Subcutaneous abdominal adipose tissue (tissue), 5 donors: ENCODE measurements at regions not wholly inside any gene's neighbourhood (a gene's known extent, or its start where the extent isn't known, plus 50 kb on each side); places are given as distances from the start of the nearest gene placed in this dataset.

Experiments
- H3K27ac ChIP-seq: one replicate; pipeline ENCODE4 v1.7.0; 2013; ENCODE audit warnings: low read depth, mild to moderate bottlenecking, inconsistent platforms, low read length, moderate library complexity
- H3K27me3 ChIP-seq, 5 donors: one replicate each; pipeline ENCODE4 v1.7.0; 2013; ENCODE audit warnings: low read length in 5 of 5, inconsistent platforms in 1 of 5; ENCODE audit not compliant: control insufficient read depth in 5 of 5, insufficient read depth in 4 of 5
- H3K36me3 ChIP-seq, 5 donors: one replicate each; pipeline ENCODE4 v1.7.0; 2013; ENCODE audit warnings: low read length in 5 of 5; ENCODE audit not compliant: control insufficient read depth in 5 of 5, insufficient read depth in 5 of 5
- H3K4me1 ChIP-seq, 5 donors: one replicate each; pipeline ENCODE4 v1.7.0; 2013; ENCODE audit warnings: low read length in 5 of 5, mild to moderate bottlenecking in 3 of 5, moderate library complexity in 1 of 5; ENCODE audit not compliant: control insufficient read depth in 5 of 5, insufficient read depth in 5 of 5
- H3K4me3 ChIP-seq, 5 donors: one replicate each; pipeline ENCODE4 v1.7.0; 2013; ENCODE audit warnings: low read length in 5 of 5, low read depth in 1 of 5
- H3K9ac ChIP-seq, 5 donors: one replicate each; pipeline ENCODE4 v1.7.0; 2013; ENCODE audit warnings: low read length in 5 of 5, mild to moderate bottlenecking in 4 of 5, moderate library complexity in 3 of 5
- H3K9me3 ChIP-seq, 5 donors: one replicate each; pipeline ENCODE4 v1.7.0; 2013; ENCODE audit warnings: low read length in 5 of 5; ENCODE audit not compliant: control insufficient read depth in 5 of 5
- donor health status: healthy.
- donor health status: healthy.
- donor health status: healthy.
- donor health status: healthy.
- donor health status: healthy.

DNA sequence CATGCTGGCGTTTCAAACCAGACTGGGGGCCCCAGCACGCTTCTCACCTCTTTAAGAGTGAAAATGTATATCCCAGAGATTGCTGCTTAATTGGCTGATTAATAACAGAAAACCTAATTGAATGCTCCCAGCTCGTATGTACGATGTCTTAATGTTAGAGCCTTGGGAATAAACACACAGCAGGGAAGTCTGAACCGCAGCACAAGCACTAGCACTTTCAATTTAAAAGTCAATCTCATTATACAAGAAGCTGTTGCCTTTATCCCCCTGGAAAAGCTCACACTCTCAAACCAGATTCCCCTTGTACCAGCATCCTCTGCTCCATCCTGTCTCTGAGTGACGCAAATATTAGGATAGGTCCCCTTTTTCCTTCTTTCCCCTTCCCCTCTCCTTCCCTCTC lies 449.1 kb downstream of the MN1 start:
- H3K27me3 ChIP-seq, result no peaks in the 10 kb centered on the region
- H3K4me3 ChIP-seq, result no peak overlapping the region
- H3K9ac ChIP-seq, result no peak overlapping the region
- H3K36me3 ChIP-seq, result no peaks in the 10 kb centered on the region
- peaks cover 2 to 21% (median 11%) of the 10 kb centered on the region in 5 donors for H3K9me3 ChIP-seq
- no peak overlapping the region for H3K27ac ChIP-seq
- H3K4me1 ChIP-seq, result peaks cover 0 to 3% (median 0%) of the 10 kb centered on the region in 5 donors

DNA sequence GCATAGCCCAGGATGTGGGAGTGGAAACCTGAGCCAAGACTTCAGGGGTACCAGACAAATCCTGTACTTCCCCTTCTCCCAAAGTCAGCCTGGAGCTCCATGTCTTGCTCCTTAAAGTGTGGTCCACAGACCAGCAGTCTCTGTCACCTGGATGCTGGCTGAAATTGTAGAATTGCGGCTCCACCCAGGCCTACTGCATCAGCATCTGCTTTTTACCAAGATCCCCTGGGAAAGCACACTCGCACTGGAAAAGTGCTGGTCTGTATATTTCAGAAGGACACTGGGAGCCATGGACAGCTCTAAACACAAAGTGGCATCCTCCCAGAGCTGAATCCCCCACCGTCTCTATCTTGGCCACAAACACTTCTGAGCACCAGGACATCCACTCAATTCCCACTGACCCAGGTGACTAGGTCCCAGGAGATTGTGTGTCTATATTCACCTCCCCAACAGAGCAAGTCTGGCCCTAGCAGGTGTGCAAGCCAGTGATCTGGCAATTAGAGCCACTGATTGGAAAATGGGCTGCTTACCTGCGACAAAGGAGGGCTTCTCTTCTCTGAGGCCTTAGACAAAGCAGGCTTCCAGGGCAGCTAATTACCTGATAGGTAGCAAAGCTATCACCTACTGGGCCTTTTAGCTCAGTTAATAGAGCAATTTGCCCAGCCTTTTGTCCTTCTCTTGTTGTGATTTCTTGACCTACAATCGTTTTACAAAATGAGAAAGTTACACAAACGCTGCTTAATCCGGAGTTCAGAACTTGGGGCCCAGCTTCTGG lies 443.3 kb downstream of the MN1 start:
- H3K36me3 ChIP-seq, result no peaks in the 10 kb centered on the region
- no peaks in the 10 kb centered on the region for H3K4me1 ChIP-seq
- peaks cover 2 to 21% (median 11%) of the 10 kb centered on the region in 5 donors for H3K9me3 ChIP-seq
- H3K27me3 ChIP-seq, result no peaks in the 10 kb centered on the region
- H3K4me3 ChIP-seq, result no peak overlapping the region
- no peak overlapping the region for H3K27ac ChIP-seq
- no peak overlapping the region for H3K9ac ChIP-seq

DNA sequence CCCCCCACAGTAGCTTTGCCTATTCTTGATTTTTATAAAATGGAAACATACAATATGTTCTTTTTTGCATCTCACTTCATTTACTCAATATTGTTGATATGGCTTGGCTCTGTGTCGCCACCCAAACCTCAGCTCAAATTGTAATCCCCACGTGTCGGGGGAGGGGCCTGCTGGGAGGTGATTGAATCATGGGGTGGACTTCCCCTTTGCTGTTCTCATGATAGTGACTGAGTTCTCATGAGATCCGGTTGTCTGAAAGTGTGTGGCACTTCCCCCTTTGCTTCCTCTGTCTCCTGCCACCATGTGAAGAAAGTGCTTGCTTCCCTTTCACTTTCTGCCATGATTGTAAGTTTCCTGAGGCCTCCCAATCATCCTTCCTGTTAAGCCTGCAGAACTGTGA lies 431.3 kb downstream of the MN1 start:
- peaks cover 0 to 2% (median 0%) of the 10 kb centered on the region in 5 donors for H3K27me3 ChIP-seq
- no peaks in the 10 kb centered on the region for H3K4me1 ChIP-seq
- H3K27ac ChIP-seq, result no peak overlapping the region
- no peak overlapping the region for H3K4me3 ChIP-seq
- no peak overlapping the region for H3K9ac ChIP-seq
- H3K36me3 ChIP-seq, result no peaks in the 10 kb centered on the region
- no peaks in the 10 kb centered on the region for H3K9me3 ChIP-seq

DNA sequence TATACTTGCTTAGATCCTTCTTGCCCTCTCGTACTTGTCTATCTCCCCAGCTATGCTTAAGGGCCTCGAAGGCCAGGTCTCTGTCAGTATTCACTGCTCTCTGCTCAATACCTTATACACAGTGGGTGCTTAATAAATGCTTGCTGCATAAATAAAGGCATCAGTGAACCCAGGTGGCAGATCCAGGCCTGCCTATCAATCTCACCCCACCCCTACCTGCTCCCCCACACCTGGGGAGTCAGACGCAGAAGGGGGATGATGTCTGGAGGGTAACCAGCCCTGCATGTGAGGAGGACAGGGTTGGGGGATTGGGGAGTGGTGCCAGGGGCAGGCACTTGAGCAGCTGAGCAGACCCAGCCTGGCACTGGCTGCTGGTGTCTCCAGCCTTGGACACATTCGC lies 430.6 kb downstream of the MN1 start:
- Histone ChIP-seq H3K9ac (no peak overlapping the region), H3K36me3 (no peaks in the 10 kb centered on the region), H3K27ac (no peak overlapping the region), H3K9me3 (no peaks in the 10 kb centered on the region), H3K4me1 (no peaks in the 10 kb centered on the region), H3K27me3 (peaks cover 0 to 2% (median 0%) of the 10 kb centered on the region in 5 donors), H3K4me3 (no peak overlapping the region)

DNA sequence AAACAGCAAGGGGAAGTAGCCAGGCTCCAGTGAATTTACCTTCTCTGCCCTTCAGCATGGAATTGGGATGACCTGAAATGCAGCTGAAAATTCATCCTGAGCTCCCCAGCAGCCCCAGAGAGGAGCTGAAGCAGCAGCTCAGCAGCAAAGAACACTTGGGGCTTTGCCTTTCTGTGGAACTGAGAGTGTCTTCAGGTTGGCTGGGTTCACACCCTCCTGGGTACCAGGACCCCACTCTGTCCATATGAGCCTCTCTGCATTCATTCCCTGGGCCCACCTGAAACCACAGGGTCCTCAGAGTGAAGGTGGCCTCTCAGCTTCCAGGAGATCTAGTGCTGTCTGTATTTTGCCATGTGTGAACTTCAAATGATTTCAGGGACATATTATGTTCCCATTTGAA lies 429.2 kb downstream of the MN1 start:
- Histone ChIP-seq H3K4me3 (no peak overlapping the region), H3K4me1 (no peaks in the 10 kb centered on the region), H3K36me3 (no peaks in the 10 kb centered on the region), H3K9ac (no peak overlapping the region), H3K27me3 (peaks cover 0 to 2% (median 0%) of the 10 kb centered on the region in 5 donors), H3K27ac (no peak overlapping the region), H3K9me3 (no peaks in the 10 kb centered on the region)

DNA sequence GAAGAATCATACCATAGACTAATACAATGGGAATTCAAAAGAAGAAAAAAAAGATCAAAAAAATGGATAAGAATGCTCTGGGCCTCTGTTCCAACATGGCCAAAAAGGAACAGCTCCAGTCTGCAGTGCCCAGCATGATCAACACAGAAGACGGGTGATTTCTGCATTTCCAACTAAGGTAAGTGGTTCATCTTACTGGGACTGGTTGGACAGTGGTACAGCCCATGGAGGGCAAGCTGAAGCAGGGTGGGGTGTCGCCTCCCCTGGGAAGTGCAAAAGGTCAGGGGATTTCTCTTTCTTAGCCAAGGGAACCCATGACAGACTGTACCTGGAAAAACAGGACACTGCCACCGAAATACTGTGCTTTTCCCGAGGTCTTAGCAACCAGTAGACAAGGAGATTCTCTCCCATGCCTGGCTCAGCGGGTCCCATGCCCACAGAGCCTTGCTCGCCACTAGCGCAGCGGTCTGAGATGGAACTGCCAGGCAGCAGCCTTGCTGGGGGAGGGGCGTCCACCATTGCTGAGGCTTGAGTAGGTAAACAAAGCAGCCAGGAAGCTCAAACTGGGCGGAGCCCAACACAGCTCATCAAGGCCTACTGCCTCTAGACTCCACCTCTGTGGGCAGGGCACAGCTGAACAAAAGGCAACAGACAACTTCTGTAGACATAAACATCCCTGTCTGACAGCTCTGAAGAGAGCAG lies 428.4 kb downstream of the MN1 start:
- Histone ChIP-seq H3K9ac (no peak overlapping the region), H3K36me3 (no peaks in the 10 kb centered on the region), H3K27me3 (no peaks in the 10 kb centered on the region), H3K4me1 (no peaks in the 10 kb centered on the region), H3K27ac (no peak overlapping the region), H3K4me3 (no peak overlapping the region), H3K9me3 (no peaks in the 10 kb centered on the region)

DNA sequence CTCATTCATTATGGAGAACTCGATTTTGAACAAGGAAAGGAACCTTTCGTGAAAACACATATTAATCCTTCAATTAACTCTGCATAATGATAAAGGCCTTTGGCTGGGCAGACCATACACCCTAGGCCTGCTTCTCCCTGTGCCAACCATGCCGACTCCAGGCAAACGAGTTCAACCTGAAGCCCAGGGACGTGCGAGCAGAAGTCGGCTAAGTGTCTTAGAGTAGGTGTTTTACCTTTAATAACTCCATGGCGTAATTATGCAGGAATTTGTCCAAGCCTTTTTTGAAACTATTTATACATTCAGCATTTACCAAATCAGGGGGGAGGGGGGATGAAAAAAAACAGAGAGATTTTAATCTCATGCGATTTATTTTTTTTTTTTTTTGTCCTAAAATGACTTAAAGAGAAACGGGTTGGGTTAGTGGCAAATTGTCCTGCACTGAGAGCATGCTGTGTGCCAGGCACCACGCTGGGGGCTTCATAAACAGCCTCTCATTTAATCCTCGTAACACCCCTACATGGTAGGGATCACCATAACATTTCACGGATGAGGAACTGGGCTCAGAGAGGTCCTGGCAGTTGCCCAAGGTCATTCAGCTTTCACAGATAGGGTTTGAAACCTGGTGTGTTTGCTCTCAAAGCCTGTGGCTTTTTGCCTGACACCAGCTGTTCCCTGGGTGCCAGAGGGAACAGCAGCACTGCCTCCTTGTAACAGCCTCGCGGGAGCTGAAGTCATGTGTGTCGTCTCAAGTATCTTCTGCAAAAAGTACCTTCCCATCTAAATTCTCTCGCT lies 423.9 kb downstream of the MN1 start:
- Histone ChIP-seq H3K36me3 (no peaks in the 10 kb centered on the region), H3K4me3 (no peak overlapping the region), H3K27me3 (peaks cover 0 to 2% (median 0%) of the 10 kb centered on the region in 5 donors), H3K9me3 (no peaks in the 10 kb centered on the region), H3K4me1 (no peaks in the 10 kb centered on the region), H3K9ac (no peak overlapping the region), H3K27ac (no peak overlapping the region)

DNA sequence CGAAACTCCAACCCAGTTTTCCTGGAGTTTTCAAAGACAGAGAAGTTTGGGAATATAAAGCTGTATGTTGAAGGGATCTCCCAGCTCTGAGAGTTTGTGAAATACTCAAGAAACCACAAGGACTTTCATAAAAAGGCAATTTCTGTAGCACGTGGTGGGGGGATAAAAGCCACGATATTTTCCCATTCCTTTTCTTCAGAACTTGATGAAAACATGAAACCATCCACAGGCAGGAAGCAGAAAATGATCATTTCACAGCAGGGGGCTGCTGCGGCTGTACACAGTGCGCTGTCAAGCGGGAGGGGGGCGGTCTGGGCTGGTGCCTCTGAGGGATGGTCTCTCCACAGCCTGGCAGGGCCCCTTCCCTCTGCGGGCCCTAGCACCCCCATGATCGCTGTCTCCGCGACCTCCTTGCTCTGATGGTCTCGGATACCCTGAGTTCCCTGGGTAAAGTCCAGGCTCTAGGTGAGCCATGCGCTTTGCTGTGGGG lies 423.2 kb downstream of the MN1 start:
- H3K4me1 ChIP-seq, result no peaks in the 10 kb centered on the region
- peaks cover 0 to 2% (median 0%) of the 10 kb centered on the region in 5 donors for H3K27me3 ChIP-seq
- no peaks in the 10 kb centered on the region for H3K9me3 ChIP-seq
- no peak overlapping the region for H3K27ac ChIP-seq
- H3K4me3 ChIP-seq, result no peak overlapping the region
- H3K9ac ChIP-seq, result no peak overlapping the region
- no peaks in the 10 kb centered on the region for H3K36me3 ChIP-seq

DNA sequence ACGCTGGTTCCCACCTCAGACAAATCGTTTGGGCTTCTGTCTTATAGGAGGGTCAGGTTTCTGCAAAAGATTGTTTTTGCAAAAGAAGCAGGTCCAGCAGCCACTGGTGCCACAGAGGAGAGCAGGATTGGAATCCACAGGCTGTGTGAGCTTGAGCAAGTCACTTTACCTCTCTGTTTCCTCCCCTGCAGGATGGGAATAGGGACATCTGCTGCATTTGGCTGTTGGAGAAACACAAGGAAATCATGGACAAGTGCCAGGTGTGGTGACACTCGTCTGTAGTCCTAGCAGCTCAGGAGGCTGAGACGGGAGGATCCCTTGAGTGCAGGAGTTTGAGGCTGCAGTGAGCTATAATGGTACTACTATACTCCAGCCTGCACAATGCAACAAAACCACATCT lies 422.6 kb downstream of the MN1 start:
- no peak overlapping the region for H3K9ac ChIP-seq
- H3K27me3 ChIP-seq, result peaks cover 0 to 2% (median 0%) of the 10 kb centered on the region in 5 donors
- H3K36me3 ChIP-seq, result no peaks in the 10 kb centered on the region
- H3K27ac ChIP-seq, result no peak overlapping the region
- H3K9me3 ChIP-seq, result no peaks in the 10 kb centered on the region
- no peak overlapping the region for H3K4me3 ChIP-seq
- no peaks in the 10 kb centered on the region for H3K4me1 ChIP-seq

DNA sequence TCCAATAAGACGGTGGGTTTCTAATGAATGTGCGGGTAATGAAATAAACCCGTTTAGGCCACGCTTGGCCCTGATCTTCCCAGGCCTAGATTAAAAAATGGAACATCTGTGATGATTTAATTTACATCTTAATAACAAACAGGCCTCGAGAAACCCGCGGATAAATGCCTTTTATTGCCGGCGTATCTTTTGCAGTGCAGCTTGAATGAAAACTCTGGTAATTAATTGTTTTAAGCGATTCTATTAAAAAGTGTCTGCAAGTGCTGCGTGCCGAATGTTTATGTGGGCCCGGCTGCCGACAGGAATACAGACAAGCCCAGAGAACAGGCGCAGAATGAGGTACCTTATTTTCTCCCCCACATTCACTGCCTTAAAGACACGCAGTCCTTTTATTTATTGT lies 420.7 kb downstream of the MN1 start:
- peaks cover 0 to 2% (median 0%) of the 10 kb centered on the region in 5 donors for H3K27me3 ChIP-seq
- no peak overlapping the region for H3K27ac ChIP-seq
- no peaks in the 10 kb centered on the region for H3K4me1 ChIP-seq
- no peak overlapping the region for H3K4me3 ChIP-seq
- no peak overlapping the region for H3K9ac ChIP-seq
- H3K9me3 ChIP-seq, result no peaks in the 10 kb centered on the region
- no peaks in the 10 kb centered on the region for H3K36me3 ChIP-seq
